Gastroesophageal sphincter (tissue), 3 donors: ENCODE measurements at regions not wholly inside any gene's neighbourhood (a gene's known extent, or its start where the extent isn't known, plus 50 kb on each side); places are given as distances from the start of the nearest gene placed in this dataset.

Experiments used
- POLR2A ChIP-seq, 2 donors: fragments of 450-650 bp; IDR thresholded peaks; one replicate each; pipeline ENCODE4 v1.6.1; 2017; ENCODE audit warnings: antibody characterized with exemption in 2 of 2, mild to moderate bottlenecking in 2 of 2, moderate library complexity in 1 of 2
- POLR2AphosphoS5 ChIP-seq: sonication (generic); formaldehyde crosslinking; IDR thresholded peaks from one replicate; pipeline ENCODE4 v1.6.1; 2017; ENCODE audit warnings: antibody characterized with exemption
- TF ChIP-seq, protein P1 (sequence below), 4 experiments: fragments of 200-600 bp in 2 of 4; fragments of 450-650 bp in 2 of 4; sonication (generic) in 1 of 4; IDR thresholded peaks; one replicate each; pipeline ENCODE4 v1.5.1; 2017 to 2019; ENCODE audit warnings: antibody characterized with exemption in 4 of 4, mild to moderate bottlenecking in 2 of 4, moderate library complexity in 2 of 4

DNA sequence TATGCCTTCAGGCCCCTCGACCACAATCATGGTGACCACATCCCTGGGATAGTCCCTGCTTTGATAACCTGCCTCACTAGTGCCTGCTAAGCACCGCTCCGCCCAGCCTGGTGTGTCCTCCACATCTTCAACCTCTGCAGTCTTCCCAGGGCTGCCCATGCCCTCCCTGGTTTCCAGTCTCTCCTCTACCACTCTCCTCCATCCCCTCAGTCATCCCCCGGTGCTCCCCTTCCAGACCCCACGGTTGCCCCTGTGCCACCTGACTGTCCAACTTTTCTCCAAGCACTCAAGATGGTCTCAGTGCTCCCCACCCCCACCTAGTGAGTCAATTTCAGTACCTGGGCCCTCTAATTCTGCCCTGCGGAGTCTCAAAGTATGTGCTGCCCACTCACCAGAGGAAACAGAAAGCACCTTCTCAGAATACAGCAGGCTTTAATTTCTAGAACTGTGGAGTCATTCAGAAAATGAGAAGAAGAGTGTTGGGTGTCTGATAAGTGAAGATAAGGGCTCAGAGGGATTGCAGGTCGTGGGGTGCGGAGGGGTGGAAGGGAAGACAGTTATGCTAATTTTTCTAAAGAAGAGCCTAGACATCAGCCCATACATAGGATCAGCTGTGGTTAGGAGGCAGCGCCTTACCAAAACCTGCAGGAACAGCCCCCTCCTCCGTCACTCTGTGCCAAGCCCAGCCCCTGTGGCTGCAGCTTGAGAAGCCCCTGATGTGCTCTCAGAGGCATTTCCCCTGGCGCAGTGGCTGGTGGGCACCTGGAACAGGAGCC lies 53.6 kb upstream of the CAB39 start:
- TF ChIP-seq, protein P1, sequence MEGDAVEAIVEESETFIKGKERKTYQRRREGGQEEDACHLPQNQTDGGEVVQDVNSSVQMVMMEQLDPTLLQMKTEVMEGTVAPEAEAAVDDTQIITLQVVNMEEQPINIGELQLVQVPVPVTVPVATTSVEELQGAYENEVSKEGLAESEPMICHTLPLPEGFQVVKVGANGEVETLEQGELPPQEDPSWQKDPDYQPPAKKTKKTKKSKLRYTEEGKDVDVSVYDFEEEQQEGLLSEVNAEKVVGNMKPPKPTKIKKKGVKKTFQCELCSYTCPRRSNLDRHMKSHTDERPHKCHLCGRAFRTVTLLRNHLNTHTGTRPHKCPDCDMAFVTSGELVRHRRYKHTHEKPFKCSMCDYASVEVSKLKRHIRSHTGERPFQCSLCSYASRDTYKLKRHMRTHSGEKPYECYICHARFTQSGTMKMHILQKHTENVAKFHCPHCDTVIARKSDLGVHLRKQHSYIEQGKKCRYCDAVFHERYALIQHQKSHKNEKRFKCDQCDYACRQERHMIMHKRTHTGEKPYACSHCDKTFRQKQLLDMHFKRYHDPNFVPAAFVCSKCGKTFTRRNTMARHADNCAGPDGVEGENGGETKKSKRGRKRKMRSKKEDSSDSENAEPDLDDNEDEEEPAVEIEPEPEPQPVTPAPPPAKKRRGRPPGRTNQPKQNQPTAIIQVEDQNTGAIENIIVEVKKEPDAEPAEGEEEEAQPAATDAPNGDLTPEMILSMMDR (IDR thresholded peaks at IDR 0.05): no peak
- TF ChIP-seq POLR2A (IDR thresholded peaks at IDR 0.05) (no peak), POLR2AphosphoS5 (no peak)
